Naive thymus-derived CD4-positive, alpha-beta T cell (primary cell): ENCODE measurements at regions not wholly inside any gene's neighbourhood (a gene's known extent, or its start where the extent isn't known, plus 50 kb on each side); places are given as distances from the start of the nearest gene placed in this dataset.

Experiments
- ATAC-seq: fragments of 150-1000 bp; cut with Tn5 transposase; 2 replicates; pipeline ENCODE4 v1.10.0; 2021; ENCODE audit warnings: mild to moderate bottlenecking, moderate library complexity
- CTCF ChIA-PET: fragments of 350-600 bp; sonication (Branson Sonifier 250); formaldehyde crosslinking; loops from one replicate; lab custom pipeline; 2021; ENCODE audit warnings: antibody characterized with exemption; lab: Charles Lee
- POLR2A ChIA-PET: fragments of 350-600 bp; sonication (Branson Sonifier 250); formaldehyde crosslinking; loops from one replicate; lab custom pipeline; 2021; ENCODE audit warnings: antibody characterized with exemption, inconsistent platforms; lab: Charles Lee
- DNase-seq, 9 donors: peaks; one replicate each; pipeline versions ENCODE4 v3.0.0 to v3.0.0-alpha.2; 2020 to 2022; ENCODE audit warnings: mixed read lengths in 1 of 9
- H3K27ac ChIP-seq: one replicate; pipeline ENCODE4 v1.7.0; 2013; ENCODE audit warnings: mild to moderate bottlenecking, low read depth, low read length, moderate library complexity
- H3K27me3 ChIP-seq, 2 donors: one replicate each; pipeline ENCODE4 v1.7.0; 2013; ENCODE audit warnings: low read length in 2 of 2, mild to moderate bottlenecking in 2 of 2, moderate library complexity in 2 of 2; ENCODE audit not compliant: control insufficient read depth in 2 of 2, insufficient read depth in 2 of 2
- H3K36me3 ChIP-seq, 3 experiments: 1 replicate in 2 of 3; 2 replicates in 1 of 3; pipeline ENCODE4 v1.7.0; 2013; ENCODE audit warnings: low read length in 3 of 3, mild to moderate bottlenecking in 3 of 3, moderate library complexity in 1 of 3; ENCODE audit not compliant: insufficient read depth in 3 of 3, control insufficient read depth in 2 of 3
- H3K4me1 ChIP-seq, 2 donors: one replicate each; pipeline ENCODE4 v1.7.0; 2013; ENCODE audit warnings: low read length in 2 of 2, mild to moderate bottlenecking in 2 of 2, moderate library complexity in 1 of 2; ENCODE audit not compliant: control insufficient read depth in 2 of 2, insufficient read depth in 2 of 2
- H3K4me3 ChIP-seq: 2 replicates; pipeline ENCODE4 v1.7.0; 2013; ENCODE audit warnings: mild to moderate bottlenecking, low read length
- H3K9me3 ChIP-seq, 3 experiments: 1 replicate in 2 of 3; 2 replicates in 1 of 3; pipeline ENCODE4 v1.7.0; 2013; ENCODE audit warnings: low read length in 3 of 3; ENCODE audit not compliant: control insufficient read depth in 2 of 3
- H3K27ac Mint-ChIP-seq, 9 donors: one replicate each; pipeline ENCODE4 v1.8.0; 2020 to 2022; ENCODE audit warnings: mixed read lengths in 9 of 9, mild to moderate bottlenecking in 8 of 9, moderate library complexity in 5 of 9, inconsistent platforms in 2 of 9
- H3K27me3 Mint-ChIP-seq, 5 donors: one replicate each; pipeline ENCODE4 v1.8.0; 2021 to 2022; ENCODE audit warnings: mixed read lengths in 5 of 5, mild to moderate bottlenecking in 1 of 5
- H3K36me3 Mint-ChIP-seq, 5 donors: one replicate each; pipeline ENCODE4 v1.8.0; 2020 to 2022; ENCODE audit warnings: mixed read lengths in 5 of 5, mild to moderate bottlenecking in 3 of 5, inconsistent platforms in 1 of 5
- H3K4me1 Mint-ChIP-seq, 7 donors: one replicate each; pipeline ENCODE4 v1.8.0; 2020 to 2022; ENCODE audit warnings: mixed read lengths in 7 of 7, mild to moderate bottlenecking in 3 of 7, inconsistent platforms in 1 of 7
- H3K4me3 Mint-ChIP-seq, 10 donors: one replicate each; pipeline ENCODE4 v1.8.0; 2020 to 2022; ENCODE audit warnings: mild to moderate bottlenecking in 10 of 10, mixed read lengths in 10 of 10, moderate library complexity in 6 of 10, inconsistent platforms in 2 of 10
- H3K9me3 Mint-ChIP-seq, 11 donors: one replicate each; pipeline ENCODE4 v1.8.0; 2020 to 2022; ENCODE audit warnings: mixed read lengths in 11 of 11, mild to moderate bottlenecking in 4 of 11, inconsistent platforms in 1 of 11, moderate library complexity in 1 of 11
- intact Hi-C, 2 donors: fragments of 100-400 bp; cut with micrococcal nuclease; formaldehyde crosslinking; loops; one replicate each; pipeline ENCODE4 v1.15.1; 2023

GRCh38 chr16:86026916-86027315 is 128.0 kb downstream of the IRF8 start:
- Mint-ChIP-seq H3K9me3 (peaks cover 4 to 31% (median 13%) of the 10 kb centered on the region in 11 donors), H3K27me3 (peaks cover 0 to 27% (median 12%) of the 10 kb centered on the region in 5 donors), H3K4me3 (no peak overlapping the region), H3K4me1 (peaks cover 0 to 3% (median 0%) of the 10 kb centered on the region in 7 donors), H3K36me3 (peaks cover 0 to 8% (median 4%) of the 10 kb centered on the region in 5 donors), H3K27ac (no peak overlapping the region)
- intact Hi-C loops = no loop called here
- no peak for ATAC-seq
- no peak overlapping the region for H3K27ac ChIP-seq
- no peaks in the 10 kb centered on the region for H3K4me1 ChIP-seq
- ChIA-PET POLR2A (no interaction called here), CTCF (no interaction called here)
- DNase-seq = no peak
- no peaks in the 10 kb centered on the region for H3K36me3 ChIP-seq
- H3K27me3 ChIP-seq = no peaks in the 10 kb centered on the region
- H3K4me3 ChIP-seq = no peak overlapping the region
- peaks cover 0 to 9% (median 0%) of the 10 kb centered on the region in 3 experiments for H3K9me3 ChIP-seq

GRCh38 chr16:86027373-86028126 is 128.6 kb downstream of the IRF8 start:
- Histone ChIP-seq H3K36me3 (no peaks in the 10 kb centered on the region), H3K4me3 (no peak overlapping the region), H3K4me1 (no peaks in the 10 kb centered on the region), H3K9me3 (peaks cover 0 to 9% (median 0%) of the 10 kb centered on the region in 3 experiments), H3K27me3 (no peaks in the 10 kb centered on the region), H3K27ac (no peak overlapping the region)
- H3K9me3 Mint-ChIP-seq = peaks cover 4 to 31% (median 13%) of the 10 kb centered on the region in 11 donors
- H3K27ac Mint-ChIP-seq = no peak overlapping the region
- H3K27me3 Mint-ChIP-seq = peaks cover 0 to 32% (median 13%) of the 10 kb centered on the region in 5 donors
- no peak overlapping the region for H3K4me3 Mint-ChIP-seq
- H3K36me3 Mint-ChIP-seq = peaks cover 0 to 8% (median 4%) of the 10 kb centered on the region in 5 donors
- DNase-seq = no peak
- no peak for ATAC-seq
- intact Hi-C loops = no loop called here
- ChIA-PET POLR2A (no interaction called here), CTCF (no interaction called here)
- H3K4me1 Mint-ChIP-seq = peaks cover 0 to 3% (median 0%) of the 10 kb centered on the region in 7 donors

- Mint-ChIP-seq H3K27me3 (peaks cover 0 to 35% (median 23%) of the 10 kb centered on the region in 5 donors), H3K4me3 (no peak overlapping the region), H3K9me3 (peaks cover 0 to 19% (median 7%) of the 10 kb centered on the region in 11 donors), H3K27ac (no peak overlapping the region), H3K36me3 (peaks cover 0 to 5% (median 0%) of the 10 kb centered on the region in 5 donors), H3K4me1 (peaks cover 0 to 3% (median 0%) of the 10 kb centered on the region in 7 donors)
- intact Hi-C loops = no loop called here
- ATAC-seq (peak; percentile 22), DNase-seq (no peak)
- POLR2A ChIA-PET = no interaction called here
- H3K27ac ChIP-seq = no peak overlapping the region
- no peak overlapping the region for H3K4me3 ChIP-seq
- no peaks in the 10 kb centered on the region for H3K4me1 ChIP-seq
- H3K36me3 ChIP-seq = no peaks in the 10 kb centered on the region
- peaks cover 0 to 9% (median 0%) of the 10 kb centered on the region in 3 experiments for H3K9me3 ChIP-seq
- no peaks in the 10 kb centered on the region for H3K27me3 ChIP-seq
- CTCF ChIA-PET = no interaction called here
These were observed 130.3 kb downstream of the IRF8 start for GRCh38 chr16:86029131-86029741.

GRCh38 chr16:86030116-86030515 is 131.2 kb downstream of the IRF8 start:
- POLR2A ChIA-PET = no interaction called here
- Histone ChIP-seq H3K4me3 (no peak overlapping the region), H3K36me3 (no peaks in the 10 kb centered on the region), H3K27ac (no peak overlapping the region), H3K9me3 (peaks cover 0 to 3% (median 0%) of the 10 kb centered on the region in 3 experiments), H3K4me1 (no peaks in the 10 kb centered on the region), H3K27me3 (no peaks in the 10 kb centered on the region)
- Mint-ChIP-seq H3K27me3 (peaks cover 0 to 33% (median 22%) of the 10 kb centered on the region in 5 donors), H3K4me3 (no peak overlapping the region), H3K27ac (no peak overlapping the region), H3K4me1 (peaks cover 0 to 3% (median 0%) of the 10 kb centered on the region in 7 donors), H3K9me3 (peaks cover 0 to 10% (median 3%) of the 10 kb centered on the region in 11 donors), H3K36me3 (peaks cover 0 to 3% (median 0%) of the 10 kb centered on the region in 5 donors)
- ATAC-seq (no peak), DNase-seq (no peak)
- intact Hi-C loops = no loop called here
- CTCF ChIA-PET = no interaction called here

GRCh38 chr16:86031141-86031678 is 132.2 kb downstream of the IRF8 start:
- no peak overlapping the region for H3K27ac ChIP-seq
- no peaks in the 10 kb centered on the region for H3K36me3 ChIP-seq
- Mint-ChIP-seq H3K4me1 (no peaks in the 10 kb centered on the region), H3K9me3 (peaks cover 0 to 7% (median 0%) of the 10 kb centered on the region in 11 donors), H3K36me3 (no peaks in the 10 kb centered on the region), H3K27me3 (peaks cover 0 to 30% (median 21%) of the 10 kb centered on the region in 5 donors), H3K27ac (no peak overlapping the region), H3K4me3 (no peak overlapping the region)
- intact Hi-C loops = no loop called here
- H3K4me3 ChIP-seq = no peak overlapping the region
- H3K9me3 ChIP-seq = no peaks in the 10 kb centered on the region
- H3K27me3 ChIP-seq = no peaks in the 10 kb centered on the region
- CTCF ChIA-PET = interaction anchor here (0.5 kb wide), 1 partner anchor 288 kb away, joined by 3 read pairs; no protein-coding TSS in a partner anchor
- no peaks in the 10 kb centered on the region for H3K4me1 ChIP-seq
- DNase-seq (no peak), ATAC-seq (no peak)
- POLR2A ChIA-PET = no interaction called here

GRCh38 chr16:86033016-86033474 is 134.1 kb downstream of the IRF8 start:
- Mint-ChIP-seq H3K4me1 (no peaks in the 10 kb centered on the region), H3K9me3 (peaks cover 0 to 3% (median 0%) of the 10 kb centered on the region in 11 donors), H3K27me3 (peaks cover 0 to 25% (median 21%) of the 10 kb centered on the region in 5 donors), H3K36me3 (no peaks in the 10 kb centered on the region), H3K4me3 (no peak overlapping the region), H3K27ac (no peak overlapping the region)
- H3K27ac ChIP-seq = no peak overlapping the region
- ATAC-seq (no peak), DNase-seq (no peak)
- H3K9me3 ChIP-seq = no peaks in the 10 kb centered on the region
- no peaks in the 10 kb centered on the region for H3K27me3 ChIP-seq
- no peak overlapping the region for H3K4me3 ChIP-seq
- POLR2A ChIA-PET = no interaction called here
- CTCF ChIA-PET = no interaction called here
- no peaks in the 10 kb centered on the region for H3K36me3 ChIP-seq
- intact Hi-C loops = no loop called here
- H3K4me1 ChIP-seq = no peaks in the 10 kb centered on the region
